GM19468 (cell line): ENCODE measurements at regions not wholly inside any gene's neighbourhood (a gene's known extent, or its start where the extent isn't known, plus 50 kb on each side); places are given as distances from the start of the nearest gene placed in this dataset.

ENCODE experiments used
- ATAC-seq: cut with Tn5 transposase; IDR thresholded peaks from one replicate; pipeline ENCODE4 v1.9.1; 2021; ENCODE audit warnings: mild to moderate bottlenecking, moderate library complexity, moderate number of reproducible peaks; ENCODE audit not compliant: unreplicated experiment; ENCODE audit errors: extremely low read depth

- no peak for ATAC-seq
These were observed 912.4 kb upstream of the EPHA6 start for GRCh38 chr3:95901948-95902347.

GRCh38 chr3:95905182-95905581 lies 909.2 kb upstream of the EPHA6 start:
- no peak for ATAC-seq

- ATAC-seq: no peak
These were observed 902.6 kb upstream of the EPHA6 start for GRCh38 chr3:95911767-95912166.

- no peak for ATAC-seq
These were observed 890.7 kb upstream of the EPHA6 start for GRCh38 chr3:95923496-95924210.

GRCh38 chr3:95926904-95927501 lies 887.4 kb upstream of the EPHA6 start:
- no peak for ATAC-seq

GRCh38 chr3:95934181-95934580 lies 880.2 kb upstream of the EPHA6 start:
- no peak for ATAC-seq

GRCh38 chr3:95939235-95939809 lies 875.1 kb upstream of the EPHA6 start:
- ATAC-seq: no peak

- no peak for ATAC-seq
These were observed 848.6 kb upstream of the EPHA6 start for GRCh38 chr3:95965704-95966336.

- no peak for ATAC-seq
These were observed 842.8 kb upstream of the EPHA6 start for GRCh38 chr3:95971573-95971972.

GRCh38 chr3:95994338-95994737 lies 820.1 kb upstream of the EPHA6 start:
- no peak for ATAC-seq

GRCh38 chr3:96000966-96001365 lies 813.4 kb upstream of the EPHA6 start:
- ATAC-seq: no peak

GRCh38 chr3:96007650-96008195 lies 806.7 kb upstream of the EPHA6 start:
- no peak for ATAC-seq

- no peak for ATAC-seq
These were observed 801.5 kb upstream of the EPHA6 start for GRCh38 chr3:96012939-96013338.

GRCh38 chr3:96017556-96017955 lies 796.8 kb upstream of the EPHA6 start:
- no peak for ATAC-seq

- ATAC-seq: no peak
These were observed 791.7 kb upstream of the EPHA6 start for GRCh38 chr3:96022676-96023075.

- ATAC-seq: no peak
These were observed 786.7 kb upstream of the EPHA6 start for GRCh38 chr3:96027718-96028117.

GRCh38 chr3:96039632-96040031 lies 774.8 kb upstream of the EPHA6 start:
- no peak for ATAC-seq

GRCh38 chr3:96059301-96059700 lies 755.1 kb upstream of the EPHA6 start:
- no peak for ATAC-seq

- no peak for ATAC-seq
These were observed 745.3 kb upstream of the EPHA6 start for GRCh38 chr3:96069065-96069464.

GRCh38 chr3:96070678-96071077 lies 743.7 kb upstream of the EPHA6 start:
- no peak for ATAC-seq

GRCh38 chr3:96071097-96071496 lies 743.3 kb upstream of the EPHA6 start:
- no peak for ATAC-seq
